Neural cell (in vitro differentiated cells): ENCODE measurements at regions not wholly inside any gene's neighbourhood (a gene's known extent, or its start where the extent isn't known, plus 50 kb on each side); places are given as distances from the start of the nearest gene placed in this dataset.

Experiments used
- EP300 ChIP-seq: fragments of 450-650 bp; conservative IDR thresholded peaks from 2 replicates; pipeline ENCODE4 v1.6.1; 2014; ENCODE audit warnings: antibody characterized with exemption, mild to moderate bottlenecking, moderate library complexity; ENCODE audit not compliant: poor library complexity, severe bottlenecking
- EZH2 ChIP-seq: fragments of 200-600, 300-800 bp; shearing (Covaris generic), sonication (generic); IDR thresholded peaks from 2 replicates; pipeline ENCODE4 v1.6.1; 2014; ENCODE audit warnings: antibody characterized with exemption, low read length, borderline replicate concordance, mild to moderate bottlenecking; ENCODE audit not compliant: insufficient read depth, poor library complexity, severe bottlenecking
- MXI1 ChIP-seq: fragments of 450-650 bp; conservative IDR thresholded peaks from 2 replicates; pipeline ENCODE4 v1.6.1; 2014; ENCODE audit warnings: antibody characterized with exemption, mild to moderate bottlenecking; ENCODE audit not compliant: poor library complexity, severe bottlenecking
- POLR2AphosphoS5 ChIP-seq: IDR thresholded peaks from 2 replicates; pipeline ENCODE4 v1.6.1; 2012
- RAD21 ChIP-seq: fragments of 450-650 bp; conservative IDR thresholded peaks from 2 replicates; pipeline ENCODE4 v1.6.1; 2014; ENCODE audit warnings: antibody characterized with exemption, mild to moderate bottlenecking, moderate library complexity
- SMC3 ChIP-seq: fragments of 450-650 bp; conservative IDR thresholded peaks from 2 replicates; pipeline ENCODE4 v1.6.1; 2014; ENCODE audit warnings: antibody characterized with exemption, mild to moderate bottlenecking, moderate library complexity; ENCODE audit not compliant: poor library complexity
- TAF1 ChIP-seq: IDR thresholded peaks from 2 replicates; pipeline ENCODE4 v1.6.1; 2012; ENCODE audit warnings: low read depth
- TF ChIP-seq, protein P1 (sequence below): fragments of 450-650 bp; IDR thresholded peaks from 2 replicates; pipeline ENCODE4 v1.5.1; 2014; ENCODE audit warnings: antibody characterized with exemption, mild to moderate bottlenecking, moderate library complexity; ENCODE audit not compliant: poor library complexity, severe bottlenecking
- TF ChIP-seq, protein P2 (sequence below): IDR thresholded peaks from 2 replicates; pipeline ENCODE4 v1.6.1; 2012; ENCODE audit warnings: borderline replicate concordance

DNA sequence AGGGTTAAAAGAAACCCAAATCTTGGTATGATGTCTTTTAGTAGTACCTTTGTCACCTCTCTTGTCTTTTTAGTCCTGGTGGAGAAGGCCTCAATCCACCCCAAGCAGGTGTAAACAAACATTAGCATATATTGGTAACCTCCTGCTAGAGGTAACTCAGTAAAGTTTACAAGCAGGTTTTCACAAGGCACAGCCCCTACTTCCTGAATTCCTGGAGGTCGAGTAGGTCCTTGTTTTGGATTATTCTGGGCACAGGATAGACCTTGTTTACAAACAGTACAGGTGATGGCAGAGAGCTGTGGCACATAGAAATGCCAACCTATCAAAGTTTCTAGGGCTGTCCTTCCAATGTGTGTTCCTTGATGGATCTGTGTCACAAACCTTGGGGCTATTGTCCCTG, 99.1 kb downstream of the ALG10 start:
- TF ChIP-seq, protein P1, sequence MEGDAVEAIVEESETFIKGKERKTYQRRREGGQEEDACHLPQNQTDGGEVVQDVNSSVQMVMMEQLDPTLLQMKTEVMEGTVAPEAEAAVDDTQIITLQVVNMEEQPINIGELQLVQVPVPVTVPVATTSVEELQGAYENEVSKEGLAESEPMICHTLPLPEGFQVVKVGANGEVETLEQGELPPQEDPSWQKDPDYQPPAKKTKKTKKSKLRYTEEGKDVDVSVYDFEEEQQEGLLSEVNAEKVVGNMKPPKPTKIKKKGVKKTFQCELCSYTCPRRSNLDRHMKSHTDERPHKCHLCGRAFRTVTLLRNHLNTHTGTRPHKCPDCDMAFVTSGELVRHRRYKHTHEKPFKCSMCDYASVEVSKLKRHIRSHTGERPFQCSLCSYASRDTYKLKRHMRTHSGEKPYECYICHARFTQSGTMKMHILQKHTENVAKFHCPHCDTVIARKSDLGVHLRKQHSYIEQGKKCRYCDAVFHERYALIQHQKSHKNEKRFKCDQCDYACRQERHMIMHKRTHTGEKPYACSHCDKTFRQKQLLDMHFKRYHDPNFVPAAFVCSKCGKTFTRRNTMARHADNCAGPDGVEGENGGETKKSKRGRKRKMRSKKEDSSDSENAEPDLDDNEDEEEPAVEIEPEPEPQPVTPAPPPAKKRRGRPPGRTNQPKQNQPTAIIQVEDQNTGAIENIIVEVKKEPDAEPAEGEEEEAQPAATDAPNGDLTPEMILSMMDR: no peak
- TF ChIP-seq, protein P2, sequence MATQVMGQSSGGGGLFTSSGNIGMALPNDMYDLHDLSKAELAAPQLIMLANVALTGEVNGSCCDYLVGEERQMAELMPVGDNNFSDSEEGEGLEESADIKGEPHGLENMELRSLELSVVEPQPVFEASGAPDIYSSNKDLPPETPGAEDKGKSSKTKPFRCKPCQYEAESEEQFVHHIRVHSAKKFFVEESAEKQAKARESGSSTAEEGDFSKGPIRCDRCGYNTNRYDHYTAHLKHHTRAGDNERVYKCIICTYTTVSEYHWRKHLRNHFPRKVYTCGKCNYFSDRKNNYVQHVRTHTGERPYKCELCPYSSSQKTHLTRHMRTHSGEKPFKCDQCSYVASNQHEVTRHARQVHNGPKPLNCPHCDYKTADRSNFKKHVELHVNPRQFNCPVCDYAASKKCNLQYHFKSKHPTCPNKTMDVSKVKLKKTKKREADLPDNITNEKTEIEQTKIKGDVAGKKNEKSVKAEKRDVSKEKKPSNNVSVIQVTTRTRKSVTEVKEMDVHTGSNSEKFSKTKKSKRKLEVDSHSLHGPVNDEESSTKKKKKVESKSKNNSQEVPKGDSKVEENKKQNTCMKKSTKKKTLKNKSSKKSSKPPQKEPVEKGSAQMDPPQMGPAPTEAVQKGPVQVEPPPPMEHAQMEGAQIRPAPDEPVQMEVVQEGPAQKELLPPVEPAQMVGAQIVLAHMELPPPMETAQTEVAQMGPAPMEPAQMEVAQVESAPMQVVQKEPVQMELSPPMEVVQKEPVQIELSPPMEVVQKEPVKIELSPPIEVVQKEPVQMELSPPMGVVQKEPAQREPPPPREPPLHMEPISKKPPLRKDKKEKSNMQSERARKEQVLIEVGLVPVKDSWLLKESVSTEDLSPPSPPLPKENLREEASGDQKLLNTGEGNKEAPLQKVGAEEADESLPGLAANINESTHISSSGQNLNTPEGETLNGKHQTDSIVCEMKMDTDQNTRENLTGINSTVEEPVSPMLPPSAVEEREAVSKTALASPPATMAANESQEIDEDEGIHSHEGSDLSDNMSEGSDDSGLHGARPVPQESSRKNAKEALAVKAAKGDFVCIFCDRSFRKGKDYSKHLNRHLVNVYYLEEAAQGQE: no peak
- no peak for TF ChIP-seq MXI1
- TF ChIP-seq EP300: no peak
- no peak for TF ChIP-seq POLR2AphosphoS5
- TF ChIP-seq RAD21: no peak
- TF ChIP-seq EZH2: no peak
- TF ChIP-seq TAF1: no peak
- no peak for TF ChIP-seq SMC3
